SIG-M5 treated with dmso at 0.1 percent for 504 hours (cell line): ENCODE measurements at regions not wholly inside any gene's neighbourhood (a gene's known extent, or its start where the extent isn't known, plus 50 kb on each side); places are given as distances from the start of the nearest gene placed in this dataset.

ENCODE experiments used
- DNase-seq: peaks from one replicate; lab custom pipeline; 2025; ENCODE audit not compliant: unreplicated experiment; lab: John Stamatoyannopoulos, UW

- DNase-seq: no peak
Observed at GRCh38 chr14:71201840-71202239, 294.6 kb downstream of the PCNX1 start.

- DNase-seq: no peak
Observed at GRCh38 chr14:71202881-71203280, 295.6 kb downstream of the PCNX1 start.

GRCh38 chr14:71203306-71203705 lies 296.0 kb downstream of the PCNX1 start:
- no peak for DNase-seq

GRCh38 chr14:71204231-71204630 lies 297.0 kb downstream of the PCNX1 start:
- no peak for DNase-seq

- DNase-seq: no peak
Observed at GRCh38 chr14:71204768-71205167, 297.5 kb downstream of the PCNX1 start.

- DNase-seq: no peak
Observed at GRCh38 chr14:71206123-71206522, 298.9 kb downstream of the PCNX1 start.

- DNase-seq: no peak
Observed at GRCh38 chr14:71206766-71207371, 299.6 kb downstream of the PCNX1 start.

GRCh38 chr14:71208702-71209357 lies 301.6 kb downstream of the PCNX1 start:
- no peak for DNase-seq

GRCh38 chr14:71209888-71210287 lies 302.6 kb downstream of the PCNX1 start:
- no peak for DNase-seq

- DNase-seq: no peak
Observed at GRCh38 chr14:71212093-71212492, 304.8 kb downstream of the PCNX1 start.

- DNase-seq: no peak
Observed at GRCh38 chr14:71212683-71213107, 305.4 kb downstream of the PCNX1 start.

GRCh38 chr14:71214241-71214640 lies 307.0 kb downstream of the PCNX1 start:
- no peak for DNase-seq

GRCh38 chr14:71220462-71220861 lies 313.2 kb downstream of the PCNX1 start:
- no peak for DNase-seq

GRCh38 chr14:71221119-71221518 lies 313.9 kb downstream of the PCNX1 start:
- no peak for DNase-seq

GRCh38 chr14:71225113-71225512 lies 317.9 kb downstream of the PCNX1 start:
- DNase-seq: no peak

- DNase-seq: no peak
Observed at GRCh38 chr14:71228711-71229110, 321.5 kb downstream of the PCNX1 start.

GRCh38 chr14:71229875-71230274 lies 322.6 kb downstream of the PCNX1 start:
- no peak for DNase-seq

- DNase-seq: no peak
Observed at GRCh38 chr14:71230897-71231296, 323.6 kb downstream of the PCNX1 start.

- DNase-seq: peak; percentile 6
Observed at GRCh38 chr14:71231521-71232393, 324.5 kb downstream of the PCNX1 start.

- no peak for DNase-seq
Observed at GRCh38 chr14:71232506-71232905, 325.2 kb downstream of the PCNX1 start.

- peak; percentile 48 for DNase-seq
Observed at GRCh38 chr14:71235875-71236274, 328.6 kb downstream of the PCNX1 start.

GRCh38 chr14:71236487-71236886 lies 329.2 kb downstream of the PCNX1 start:
- DNase-seq: no peak
